ENCODE measurements at regions not wholly inside any gene's neighbourhood (a gene's known extent, or its start where the extent isn't known, plus 50 kb on each side); places are given as distances from the start of the nearest gene placed in this dataset.
A peak's percentile ranks its signal among the peaks of the same experiment; 100 is the strongest.

DNA sequence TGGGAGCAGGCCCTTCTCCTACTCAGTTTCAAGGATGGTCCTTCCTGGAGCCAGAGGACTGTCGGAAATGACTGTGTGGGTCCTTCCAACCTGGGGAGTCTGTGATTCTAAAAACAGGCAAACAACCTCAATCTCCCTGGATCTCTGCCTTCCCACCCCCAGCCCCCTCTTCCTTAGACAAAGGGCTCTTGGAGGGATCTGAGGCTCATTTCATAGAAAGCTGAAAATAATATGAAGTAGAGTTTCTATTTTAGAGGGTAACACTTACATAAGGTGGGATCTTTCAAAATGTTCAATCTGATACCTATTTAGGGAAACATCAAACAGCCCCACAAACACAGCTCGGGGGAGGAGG is 69.4 kb downstream of the RHOB start:
- H3K36me3 ChIP-seq (replicated peaks; ENCODE audit: control insufficient read depth, insufficient read depth, low read length) = no peaks in the 10 kb centered on the region
- no peak overlapping the region for H3K4me3 ChIP-seq (ENCODE audit: insufficient read depth, low read depth, low read length)
- no peak for DNase-seq
- H3K27me3 ChIP-seq (ENCODE audit: control insufficient read depth, insufficient read depth, low read length) = no peaks in the 10 kb centered on the region

DNA sequence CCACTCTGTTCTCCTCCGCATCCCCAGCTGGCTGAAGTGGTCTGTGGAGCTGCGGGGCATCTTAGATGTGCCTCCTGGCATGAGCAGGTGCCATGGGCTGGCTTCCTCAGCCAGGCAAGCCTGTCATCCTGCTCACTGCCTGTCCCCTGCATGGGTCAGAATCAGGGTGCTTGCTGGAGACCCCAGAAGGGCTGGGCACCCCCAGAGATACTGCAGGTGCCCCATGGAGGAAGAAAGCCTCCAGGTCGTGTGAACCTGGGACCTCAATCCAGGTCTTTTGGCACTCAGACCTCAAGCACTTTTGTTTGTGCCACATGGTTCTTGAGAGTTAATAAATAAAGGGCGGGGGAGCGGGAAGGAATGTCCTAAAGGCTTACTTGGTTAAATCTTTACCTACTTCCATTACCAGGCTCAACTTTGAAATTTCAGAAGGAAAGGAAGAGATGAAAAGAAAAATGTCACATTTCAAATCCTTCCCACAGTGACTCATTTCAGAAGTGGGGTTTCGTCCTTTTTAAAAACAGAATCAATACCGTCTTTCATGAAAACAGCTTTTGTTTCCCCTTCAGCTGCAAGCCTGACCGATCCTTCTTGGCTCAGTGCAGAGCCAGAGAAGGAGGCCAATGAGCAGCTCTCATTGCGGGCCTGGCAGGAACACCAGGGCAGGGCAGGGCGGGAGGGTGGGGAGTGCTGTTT is 69.9 kb downstream of the RHOB start:
- Histone ChIP-seq H3K36me3 (replicated peaks; ENCODE audit: control insufficient read depth, insufficient read depth, low read length) (no peaks in the 10 kb centered on the region), H3K4me3 (ENCODE audit: insufficient read depth, low read depth, low read length) (no peak overlapping the region), H3K27me3 (ENCODE audit: control insufficient read depth, insufficient read depth, low read length) (no peaks in the 10 kb centered on the region)
- DNase-seq = peak; percentile 19

GRCh38 chr2:20519309-20519708 is 72.4 kb downstream of the RHOB start:
- Histone ChIP-seq H3K27me3 (ENCODE audit: control insufficient read depth, insufficient read depth, low read length) (no peaks in the 10 kb centered on the region), H3K36me3 (replicated peaks; ENCODE audit: control insufficient read depth, insufficient read depth, low read length) (no peaks in the 10 kb centered on the region), H3K4me3 (ENCODE audit: insufficient read depth, low read depth, low read length) (no peak overlapping the region)
- no peak for DNase-seq

- Histone ChIP-seq H3K36me3 (replicated peaks; ENCODE audit: control insufficient read depth, insufficient read depth, low read length) (no peaks in the 10 kb centered on the region), H3K4me3 (ENCODE audit: insufficient read depth, low read depth, low read length) (no peak overlapping the region), H3K27me3 (ENCODE audit: control insufficient read depth, insufficient read depth, low read length) (no peaks in the 10 kb centered on the region)
- no peak for DNase-seq
Measured at GRCh38 chr2:20520128-20520527, 73.3 kb downstream of the RHOB start.

- Histone ChIP-seq H3K36me3 (replicated peaks; ENCODE audit: control insufficient read depth, insufficient read depth, low read length) (no peaks in the 10 kb centered on the region), H3K27me3 (ENCODE audit: control insufficient read depth, insufficient read depth, low read length) (no peaks in the 10 kb centered on the region), H3K4me3 (ENCODE audit: insufficient read depth, low read depth, low read length) (no peak overlapping the region)
- DNase-seq = no peak
Measured at GRCh38 chr2:20521193-20521592, 74.3 kb downstream of the RHOB start.

DNA sequence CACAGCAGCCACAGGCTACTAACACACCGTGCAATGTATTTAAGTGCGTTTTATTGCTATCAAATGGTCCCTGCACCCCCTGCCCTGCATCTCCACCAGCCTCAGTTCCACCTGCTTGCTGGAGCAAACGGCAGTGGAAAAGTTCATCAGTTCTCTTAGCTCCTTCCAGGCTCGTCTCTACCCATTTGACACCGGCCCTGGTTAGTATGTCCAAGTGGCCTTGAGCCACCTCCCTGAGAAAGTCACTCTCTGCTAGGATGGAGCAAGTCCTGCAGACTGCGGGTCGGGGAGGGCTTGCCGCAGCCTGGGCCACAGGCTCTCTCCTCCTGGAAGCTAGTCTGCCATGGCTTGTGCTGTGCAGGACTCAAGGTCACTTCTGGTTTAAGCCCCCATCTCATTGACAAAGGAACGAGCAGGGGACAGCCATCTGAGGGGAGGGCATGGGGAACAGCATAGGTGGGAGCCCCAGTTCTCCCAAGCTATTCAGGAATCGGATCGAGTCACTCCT is 74.9 kb downstream of the RHOB start:
- no peaks in the 10 kb centered on the region for H3K36me3 ChIP-seq (replicated peaks; ENCODE audit: control insufficient read depth, insufficient read depth, low read length)
- no peak for DNase-seq
- no peaks in the 10 kb centered on the region for H3K27me3 ChIP-seq (ENCODE audit: control insufficient read depth, insufficient read depth, low read length)
- no peak overlapping the region for H3K4me3 ChIP-seq (ENCODE audit: insufficient read depth, low read depth, low read length)

DNA sequence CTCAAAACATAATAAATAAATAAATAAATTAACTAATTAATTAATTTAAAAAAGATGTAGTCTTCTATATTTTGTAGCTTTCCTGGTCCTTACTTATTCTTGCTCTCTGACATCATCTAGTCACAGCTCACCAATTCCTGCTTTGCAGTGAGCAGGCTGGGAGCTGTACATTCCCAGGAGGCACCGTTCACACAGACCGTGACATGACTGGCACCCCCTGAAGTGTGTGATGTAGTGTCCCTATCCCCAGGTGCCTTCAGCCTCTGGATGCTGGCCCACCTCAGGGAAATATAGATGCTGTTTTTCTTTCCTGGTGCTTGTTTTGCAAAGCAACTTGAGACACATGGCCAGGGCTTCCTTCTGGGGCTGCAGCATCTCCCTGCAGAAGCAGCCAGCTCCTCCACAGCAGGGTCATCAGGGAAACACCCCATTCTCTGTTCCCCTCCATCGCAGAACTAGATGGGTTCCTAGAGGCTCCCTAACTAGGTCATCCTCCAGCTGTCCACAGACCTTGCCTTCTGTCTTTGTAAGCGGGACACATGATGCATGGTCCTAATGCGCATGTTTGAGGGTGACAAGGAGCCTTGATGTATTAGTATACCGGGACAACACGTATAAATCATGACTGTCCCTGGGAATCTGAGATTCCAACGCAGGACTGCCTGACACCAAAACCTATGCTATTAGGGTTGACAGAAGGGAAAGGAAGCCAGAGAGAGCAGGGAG is 76.4 kb downstream of the RHOB start:
- Histone ChIP-seq H3K27me3 (ENCODE audit: control insufficient read depth, insufficient read depth, low read length) (no peaks in the 10 kb centered on the region), H3K4me3 (ENCODE audit: insufficient read depth, low read depth, low read length) (no peak overlapping the region), H3K36me3 (replicated peaks; ENCODE audit: control insufficient read depth, insufficient read depth, low read length) (no peaks in the 10 kb centered on the region)
- DNase-seq = no peak

DNA sequence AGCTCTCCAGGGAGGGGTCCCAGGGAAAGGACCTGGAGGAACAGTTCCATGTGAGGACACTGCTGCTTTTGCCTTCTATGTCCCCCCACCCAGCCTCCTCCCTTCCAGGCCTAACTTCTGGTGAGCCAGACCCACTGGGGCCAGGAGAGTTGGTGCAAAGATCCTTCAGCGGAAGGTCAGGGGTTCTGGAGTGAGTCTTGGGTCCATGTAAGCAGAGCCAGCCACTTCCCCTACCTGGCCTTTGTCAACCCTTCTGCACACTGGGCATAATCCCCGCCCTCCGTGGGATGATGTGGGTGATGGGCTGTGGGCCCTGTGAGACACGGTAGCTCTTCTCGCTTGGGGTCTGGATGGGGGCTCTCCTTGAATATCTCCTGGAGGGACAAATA is 76.9 kb downstream of the RHOB start:
- DNase-seq = no peak
- no peaks in the 10 kb centered on the region for H3K27me3 ChIP-seq (ENCODE audit: control insufficient read depth, insufficient read depth, low read length)
- no peaks in the 10 kb centered on the region for H3K36me3 ChIP-seq (replicated peaks; ENCODE audit: control insufficient read depth, insufficient read depth, low read length)
- no peak overlapping the region for H3K4me3 ChIP-seq (ENCODE audit: insufficient read depth, low read depth, low read length)

GRCh38 chr2:20524412-20525040 is 77.7 kb downstream of the RHOB start:
- Histone ChIP-seq H3K36me3 (replicated peaks; ENCODE audit: control insufficient read depth, insufficient read depth, low read length) (no peaks in the 10 kb centered on the region), H3K4me3 (ENCODE audit: insufficient read depth, low read depth, low read length) (no peak overlapping the region), H3K27me3 (ENCODE audit: control insufficient read depth, insufficient read depth, low read length) (no peaks in the 10 kb centered on the region)
- no peak for DNase-seq

GRCh38 chr2:20525041-20526035 is 78.5 kb downstream of the RHOB start:
- no peaks in the 10 kb centered on the region for H3K27me3 ChIP-seq (ENCODE audit: control insufficient read depth, insufficient read depth, low read length)
- DNase-seq = no peak
- no peak overlapping the region for H3K4me3 ChIP-seq (ENCODE audit: insufficient read depth, low read depth, low read length)
- no peaks in the 10 kb centered on the region for H3K36me3 ChIP-seq (replicated peaks; ENCODE audit: control insufficient read depth, insufficient read depth, low read length)

- no peak overlapping the region for H3K4me3 ChIP-seq (ENCODE audit: insufficient read depth, low read depth, low read length)
- H3K27me3 ChIP-seq (ENCODE audit: control insufficient read depth, insufficient read depth, low read length) = no peaks in the 10 kb centered on the region
- no peak for DNase-seq
Measured at GRCh38 chr2:20526160-20526559, 79.3 kb downstream of the RHOB start.

DNA sequence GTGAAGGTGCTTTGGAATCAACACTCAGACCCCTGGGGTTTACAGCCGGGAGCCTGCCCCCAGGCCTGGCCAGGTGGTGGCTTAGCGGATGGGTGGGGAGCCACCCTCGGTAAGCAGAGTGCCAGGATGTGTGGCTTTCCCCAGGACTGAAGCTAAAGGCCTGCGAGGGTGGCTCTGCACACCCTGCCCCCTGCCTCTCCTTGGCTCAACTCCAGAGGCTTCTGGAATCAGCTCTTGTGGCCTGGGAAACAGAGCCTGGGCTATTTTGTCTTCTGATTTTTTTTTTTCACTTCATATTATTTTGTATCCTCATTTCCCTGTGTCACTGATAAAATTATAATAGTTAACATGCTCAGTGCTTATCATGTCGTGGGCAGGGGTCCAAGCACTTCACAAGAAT is 79.8 kb downstream of the RHOB start:
- no peaks in the 10 kb centered on the region for H3K27me3 ChIP-seq (ENCODE audit: control insufficient read depth, insufficient read depth, low read length)
- no peak overlapping the region for H3K4me3 ChIP-seq (ENCODE audit: insufficient read depth, low read depth, low read length)
- DNase-seq = no peak
- no peaks in the 10 kb centered on the region for H3K36me3 ChIP-seq (replicated peaks; ENCODE audit: control insufficient read depth, insufficient read depth, low read length)

More at GRCh38 chr2:20526160-20526559, 79.3 kb downstream of the RHOB start:
- no peaks in the 10 kb centered on the region for H3K36me3 ChIP-seq (replicated peaks; ENCODE audit: control insufficient read depth, insufficient read depth, low read length)

DNA sequence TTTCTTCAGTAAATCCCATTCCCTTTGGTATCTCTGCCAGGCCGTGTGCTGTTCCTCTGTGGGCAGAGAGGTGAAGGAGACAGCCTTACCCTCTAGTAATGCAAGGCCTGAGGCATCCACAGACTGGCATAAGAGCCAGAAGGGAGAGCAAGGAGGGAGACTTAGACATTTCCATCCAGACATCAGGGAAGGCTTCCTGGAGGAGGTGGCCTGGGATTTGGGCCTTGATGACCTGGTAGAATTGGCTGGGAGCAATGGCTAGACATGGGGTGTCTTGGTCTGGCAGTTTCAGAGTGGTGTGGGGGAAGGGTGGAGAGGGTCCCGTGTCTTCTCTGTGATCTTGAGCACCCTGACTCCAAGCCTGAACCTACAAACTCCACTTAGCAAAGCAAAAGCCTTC is 81.8 kb downstream of the RHOB start:
- Histone ChIP-seq H3K4me3 (ENCODE audit: insufficient read depth, low read depth, low read length) (no peak overlapping the region), H3K27me3 (ENCODE audit: control insufficient read depth, insufficient read depth, low read length) (no peaks in the 10 kb centered on the region), H3K36me3 (replicated peaks; ENCODE audit: control insufficient read depth, insufficient read depth, low read length) (no peaks in the 10 kb centered on the region)
- DNase-seq = no peak

- no peaks in the 10 kb centered on the region for H3K27me3 ChIP-seq (ENCODE audit: control insufficient read depth, insufficient read depth, low read length)
- no peak overlapping the region for H3K4me3 ChIP-seq (ENCODE audit: insufficient read depth, low read depth, low read length)
- DNase-seq = peak; percentile 66
- H3K36me3 ChIP-seq (replicated peaks; ENCODE audit: control insufficient read depth, insufficient read depth, low read length) = no peaks in the 10 kb centered on the region
Measured at GRCh38 chr2:20530520-20530919, 83.6 kb downstream of the RHOB start.
